Kidney epithelial cell (primary cell): ENCODE measurements at regions not wholly inside any gene's neighbourhood (a gene's known extent, or its start where the extent isn't known, plus 50 kb on each side); places are given as distances from the start of the nearest gene placed in this dataset.

Experiments used
- DNase-seq: peaks from one replicate; pipeline ENCODE4 v3.0.0-alpha.2; 2010; ENCODE audit warnings: low read depth
- H3K27me3 ChIP-seq: 2 replicates; pipeline ENCODE4 v1.6.0; 2011; ENCODE audit warnings: low read length; ENCODE audit not compliant: control insufficient read depth, insufficient read depth
- H3K36me3 ChIP-seq: 2 replicates; pipeline ENCODE4 v1.5.1; 2011; ENCODE audit warnings: low read length; ENCODE audit not compliant: control insufficient read depth, insufficient read depth
- H3K4me3 ChIP-seq: 2 replicates; pipeline ENCODE4 v1.5.1; 2011; ENCODE audit warnings: low read depth, mild to moderate bottlenecking, control low read depth, low read length
- CTCF ChIP-seq: IDR thresholded peaks from 2 replicates; pipeline ENCODE4 v1.5.1; 2011; ENCODE audit warnings: mild to moderate bottlenecking, moderate library complexity, low read length, control low read depth, inconsistent platforms; ENCODE audit not compliant: insufficient read depth, poor library complexity, severe bottlenecking

GRCh38 chr5:128632264-128632663 lies 94.2 kb upstream of the FBN2 start:
- no peaks in the 10 kb centered on the region for H3K36me3 ChIP-seq
- no peak for DNase-seq
- no peaks in the 10 kb centered on the region for H3K27me3 ChIP-seq
- no peak for TF ChIP-seq CTCF
- no peak overlapping the region for H3K4me3 ChIP-seq

GRCh38 chr5:128633901-128634300 lies 95.9 kb upstream of the FBN2 start:
- Histone ChIP-seq H3K4me3 (no peak overlapping the region), H3K36me3 (no peaks in the 10 kb centered on the region), H3K27me3 (no peaks in the 10 kb centered on the region)
- no peak for TF ChIP-seq CTCF
- no peak for DNase-seq

GRCh38 chr5:128635379-128635778 lies 97.3 kb upstream of the FBN2 start:
- no peaks in the 10 kb centered on the region for H3K27me3 ChIP-seq
- H3K36me3 ChIP-seq = no peaks in the 10 kb centered on the region
- no peak for DNase-seq
- no peak overlapping the region for H3K4me3 ChIP-seq
- no peak for TF ChIP-seq CTCF

GRCh38 chr5:128636361-128636760 lies 98.3 kb upstream of the FBN2 start:
- TF ChIP-seq CTCF = no peak
- DNase-seq = no peak
- H3K36me3 ChIP-seq = no peaks in the 10 kb centered on the region

GRCh38 chr5:128637031-128637430 lies 99.0 kb upstream of the FBN2 start:
- no peaks in the 10 kb centered on the region for H3K27me3 ChIP-seq
- no peak for TF ChIP-seq CTCF
- no peak for DNase-seq
- no peak overlapping the region for H3K4me3 ChIP-seq
- no peaks in the 10 kb centered on the region for H3K36me3 ChIP-seq

More at GRCh38 chr5:128636361-128636760, 98.3 kb upstream of the FBN2 start:
- Histone ChIP-seq H3K27me3 (no peaks in the 10 kb centered on the region), H3K4me3 (no peak overlapping the region)

GRCh38 chr5:128641861-128642260 lies 103.8 kb upstream of the FBN2 start:
- H3K27me3 ChIP-seq = no peaks in the 10 kb centered on the region
- DNase-seq = no peak
- TF ChIP-seq CTCF = no peak
- H3K36me3 ChIP-seq = no peaks in the 10 kb centered on the region
- H3K4me3 ChIP-seq = no peak overlapping the region
